Naive thymus-derived CD4-positive, alpha-beta T cell (primary cell): ENCODE measurements at regions not wholly inside any gene's neighbourhood (a gene's known extent, or its start where the extent isn't known, plus 50 kb on each side); places are given as distances from the start of the nearest gene placed in this dataset.

ENCODE experiments used
- ATAC-seq: fragments of 150-1000 bp; cut with Tn5 transposase; 2 replicates; pipeline ENCODE4 v1.10.0; 2021; ENCODE audit warnings: mild to moderate bottlenecking, moderate library complexity
- CTCF ChIA-PET: fragments of 350-600 bp; sonication (Branson Sonifier 250); formaldehyde crosslinking; loops from one replicate; lab custom pipeline; 2021; ENCODE audit warnings: antibody characterized with exemption; lab: Charles Lee
- POLR2A ChIA-PET: fragments of 350-600 bp; sonication (Branson Sonifier 250); formaldehyde crosslinking; loops from one replicate; lab custom pipeline; 2021; ENCODE audit warnings: antibody characterized with exemption, inconsistent platforms; lab: Charles Lee
- DNase-seq, 9 donors: peaks; one replicate each; pipeline versions ENCODE4 v3.0.0 to v3.0.0-alpha.2; 2020 to 2022; ENCODE audit warnings: mixed read lengths in 1 of 9
- H3K27ac ChIP-seq: one replicate; pipeline ENCODE4 v1.7.0; 2013; ENCODE audit warnings: mild to moderate bottlenecking, low read depth, low read length, moderate library complexity
- H3K27me3 ChIP-seq, 2 donors: one replicate each; pipeline ENCODE4 v1.7.0; 2013; ENCODE audit warnings: low read length in 2 of 2, mild to moderate bottlenecking in 2 of 2, moderate library complexity in 2 of 2; ENCODE audit not compliant: control insufficient read depth in 2 of 2, insufficient read depth in 2 of 2
- H3K36me3 ChIP-seq, 3 experiments: 1 replicate in 2 of 3; 2 replicates in 1 of 3; pipeline ENCODE4 v1.7.0; 2013; ENCODE audit warnings: low read length in 3 of 3, mild to moderate bottlenecking in 3 of 3, moderate library complexity in 1 of 3; ENCODE audit not compliant: insufficient read depth in 3 of 3, control insufficient read depth in 2 of 3
- H3K4me1 ChIP-seq, 2 donors: one replicate each; pipeline ENCODE4 v1.7.0; 2013; ENCODE audit warnings: low read length in 2 of 2, mild to moderate bottlenecking in 2 of 2, moderate library complexity in 1 of 2; ENCODE audit not compliant: control insufficient read depth in 2 of 2, insufficient read depth in 2 of 2
- H3K4me3 ChIP-seq: 2 replicates; pipeline ENCODE4 v1.7.0; 2013; ENCODE audit warnings: mild to moderate bottlenecking, low read length
- H3K9me3 ChIP-seq, 3 experiments: 1 replicate in 2 of 3; 2 replicates in 1 of 3; pipeline ENCODE4 v1.7.0; 2013; ENCODE audit warnings: low read length in 3 of 3; ENCODE audit not compliant: control insufficient read depth in 2 of 3
- H3K27ac Mint-ChIP-seq, 9 donors: one replicate each; pipeline ENCODE4 v1.8.0; 2020 to 2022; ENCODE audit warnings: mixed read lengths in 9 of 9, mild to moderate bottlenecking in 8 of 9, moderate library complexity in 5 of 9, inconsistent platforms in 2 of 9
- H3K27me3 Mint-ChIP-seq, 5 donors: one replicate each; pipeline ENCODE4 v1.8.0; 2021 to 2022; ENCODE audit warnings: mixed read lengths in 5 of 5, mild to moderate bottlenecking in 1 of 5
- H3K36me3 Mint-ChIP-seq, 5 donors: one replicate each; pipeline ENCODE4 v1.8.0; 2020 to 2022; ENCODE audit warnings: mixed read lengths in 5 of 5, mild to moderate bottlenecking in 3 of 5, inconsistent platforms in 1 of 5
- H3K4me1 Mint-ChIP-seq, 7 donors: one replicate each; pipeline ENCODE4 v1.8.0; 2020 to 2022; ENCODE audit warnings: mixed read lengths in 7 of 7, mild to moderate bottlenecking in 3 of 7, inconsistent platforms in 1 of 7
- H3K4me3 Mint-ChIP-seq, 10 donors: one replicate each; pipeline ENCODE4 v1.8.0; 2020 to 2022; ENCODE audit warnings: mild to moderate bottlenecking in 10 of 10, mixed read lengths in 10 of 10, moderate library complexity in 6 of 10, inconsistent platforms in 2 of 10
- H3K9me3 Mint-ChIP-seq, 11 donors: one replicate each; pipeline ENCODE4 v1.8.0; 2020 to 2022; ENCODE audit warnings: mixed read lengths in 11 of 11, mild to moderate bottlenecking in 4 of 11, inconsistent platforms in 1 of 11, moderate library complexity in 1 of 11
- intact Hi-C, 2 donors: fragments of 100-400 bp; cut with micrococcal nuclease; formaldehyde crosslinking; loops; one replicate each; pipeline ENCODE4 v1.15.1; 2023

- no peak overlapping the region for H3K4me3 Mint-ChIP-seq
- no peaks in the 10 kb centered on the region for H3K4me1 Mint-ChIP-seq
- intact Hi-C loops: no loop called here
- H3K9me3 Mint-ChIP-seq: peaks cover 0 to 11% (median 2%) of the 10 kb centered on the region in 11 donors
- H3K27ac Mint-ChIP-seq: no peak overlapping the region
- Histone ChIP-seq H3K27ac (no peak overlapping the region), H3K36me3 (no peaks in the 10 kb centered on the region), H3K27me3 (no peaks in the 10 kb centered on the region), H3K4me3 (no peak overlapping the region), H3K4me1 (no peaks in the 10 kb centered on the region), H3K9me3 (no peaks in the 10 kb centered on the region)
- DNase-seq: no peak
- no peak for ATAC-seq
- no peaks in the 10 kb centered on the region for H3K36me3 Mint-ChIP-seq
- ChIA-PET POLR2A (no interaction called here), CTCF (no interaction called here)
- no peaks in the 10 kb centered on the region for H3K27me3 Mint-ChIP-seq
Observed at GRCh38 chr12:72146495-72146894, 125.7 kb upstream of the TRHDE start.

DNA sequence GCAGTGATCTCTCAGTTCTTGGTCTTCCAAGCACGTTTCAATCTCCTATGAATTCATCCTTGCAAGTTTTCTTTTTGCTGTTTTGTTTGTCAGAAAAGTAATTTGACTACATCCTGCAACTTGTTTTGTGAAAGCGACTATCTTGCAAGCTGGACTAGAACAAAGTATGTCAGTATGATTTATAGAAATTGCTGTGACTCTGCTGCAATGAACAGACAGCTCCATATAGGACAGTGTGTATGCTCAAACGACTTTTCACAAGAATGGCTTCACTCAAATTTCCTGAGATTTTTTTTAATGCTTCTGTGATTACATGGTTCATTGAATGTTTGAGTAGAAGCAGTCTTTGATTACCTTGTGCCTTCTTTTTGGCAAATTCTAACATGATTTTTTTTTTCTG is 123.5 kb upstream of the TRHDE start:
- Histone ChIP-seq H3K27me3 (no peaks in the 10 kb centered on the region), H3K4me1 (no peaks in the 10 kb centered on the region), H3K9me3 (no peaks in the 10 kb centered on the region), H3K27ac (no peak overlapping the region), H3K36me3 (no peaks in the 10 kb centered on the region), H3K4me3 (no peak overlapping the region)
- no peak overlapping the region for H3K27ac Mint-ChIP-seq
- DNase-seq (no peak), ATAC-seq (no peak)
- H3K27me3 Mint-ChIP-seq: no peaks in the 10 kb centered on the region
- ChIA-PET CTCF (no interaction called here), POLR2A (no interaction called here)
- H3K4me3 Mint-ChIP-seq: no peak overlapping the region
- no peaks in the 10 kb centered on the region for H3K4me1 Mint-ChIP-seq
- intact Hi-C loops: no loop called here
- H3K9me3 Mint-ChIP-seq: peaks cover 0 to 9% (median 3%) of the 10 kb centered on the region in 11 donors
- H3K36me3 Mint-ChIP-seq: no peaks in the 10 kb centered on the region

DNA sequence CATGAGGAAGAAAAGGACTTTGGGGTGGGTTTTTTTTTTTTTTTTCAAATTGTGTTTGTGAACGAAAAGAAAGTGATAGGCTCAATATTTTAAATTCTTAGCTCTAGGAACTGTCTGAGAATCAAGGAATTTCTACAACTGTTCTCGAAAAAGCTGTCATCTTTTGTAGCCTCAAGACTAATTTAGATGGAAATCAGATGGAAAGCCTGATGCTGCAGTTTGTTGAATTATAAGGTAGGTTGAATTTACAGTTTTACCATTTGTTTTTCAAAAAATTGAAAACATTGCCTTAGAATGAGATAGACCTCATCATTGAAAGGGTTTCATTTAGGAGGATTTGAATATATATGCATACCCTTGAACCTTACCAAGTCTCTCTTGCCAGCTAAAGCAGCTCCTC is 109.3 kb upstream of the TRHDE start:
- no peaks in the 10 kb centered on the region for H3K36me3 ChIP-seq
- Mint-ChIP-seq H3K27ac (no peak overlapping the region), H3K9me3 (peaks cover 0 to 6% (median 0%) of the 10 kb centered on the region in 11 donors), H3K4me1 (no peaks in the 10 kb centered on the region), H3K27me3 (peaks cover 0 to 3% (median 0%) of the 10 kb centered on the region in 5 donors), H3K4me3 (no peak overlapping the region), H3K36me3 (no peaks in the 10 kb centered on the region)
- no peaks in the 10 kb centered on the region for H3K27me3 ChIP-seq
- intact Hi-C loops: no loop called here
- no peak overlapping the region for H3K27ac ChIP-seq
- POLR2A ChIA-PET: no interaction called here
- CTCF ChIA-PET: no interaction called here
- no peak overlapping the region for H3K4me3 ChIP-seq
- H3K9me3 ChIP-seq: no peaks in the 10 kb centered on the region
- ATAC-seq: no peak
- DNase-seq: no peak
- no peaks in the 10 kb centered on the region for H3K4me1 ChIP-seq

GRCh38 chr12:72168851-72169250 is 103.3 kb upstream of the TRHDE start:
- Mint-ChIP-seq H3K4me1 (no peaks in the 10 kb centered on the region), H3K36me3 (no peaks in the 10 kb centered on the region), H3K27ac (no peak overlapping the region), H3K4me3 (no peak overlapping the region), H3K27me3 (peaks cover 0 to 5% (median 0%) of the 10 kb centered on the region in 5 donors), H3K9me3 (peaks cover 0 to 6% (median 0%) of the 10 kb centered on the region in 11 donors)
- Histone ChIP-seq H3K27ac (no peak overlapping the region), H3K4me1 (no peaks in the 10 kb centered on the region), H3K4me3 (no peak overlapping the region), H3K27me3 (no peaks in the 10 kb centered on the region), H3K36me3 (no peaks in the 10 kb centered on the region), H3K9me3 (no peaks in the 10 kb centered on the region)
- CTCF ChIA-PET: no interaction called here
- no peak for DNase-seq
- intact Hi-C loops: no loop called here
- POLR2A ChIA-PET: no interaction called here
- ATAC-seq: no peak

DNA sequence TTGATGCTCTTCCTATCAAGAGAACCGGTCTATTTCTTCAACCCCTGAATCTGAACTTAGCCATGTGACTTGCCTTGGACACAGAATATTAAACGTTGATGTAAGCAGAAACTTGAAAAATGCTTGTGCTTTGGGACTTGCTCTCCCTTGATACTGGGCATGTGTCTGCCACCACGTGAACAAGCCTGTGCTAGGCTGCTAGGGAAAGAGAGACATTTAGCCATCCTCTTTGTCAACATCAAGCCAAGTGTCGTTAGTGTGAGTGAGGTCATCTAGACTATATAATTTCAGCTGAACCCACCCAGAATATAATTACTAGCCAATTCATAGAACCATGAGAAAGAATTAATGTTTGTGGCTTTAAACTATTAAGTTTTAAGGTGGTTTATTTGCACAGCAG is 98.2 kb upstream of the TRHDE start:
- Mint-ChIP-seq H3K4me3 (no peak overlapping the region), H3K36me3 (no peaks in the 10 kb centered on the region), H3K9me3 (peaks cover 0 to 3% (median 0%) of the 10 kb centered on the region in 11 donors), H3K27ac (no peak overlapping the region), H3K27me3 (peaks cover 0 to 5% (median 0%) of the 10 kb centered on the region in 5 donors), H3K4me1 (no peaks in the 10 kb centered on the region)
- Histone ChIP-seq H3K27me3 (no peaks in the 10 kb centered on the region), H3K9me3 (no peaks in the 10 kb centered on the region), H3K4me3 (no peak overlapping the region), H3K4me1 (no peaks in the 10 kb centered on the region), H3K27ac (no peak overlapping the region), H3K36me3 (no peaks in the 10 kb centered on the region)
- ChIA-PET POLR2A (no interaction called here), CTCF (no interaction called here)
- intact Hi-C loops: no loop called here
- ATAC-seq (no peak), DNase-seq (no peak)

DNA sequence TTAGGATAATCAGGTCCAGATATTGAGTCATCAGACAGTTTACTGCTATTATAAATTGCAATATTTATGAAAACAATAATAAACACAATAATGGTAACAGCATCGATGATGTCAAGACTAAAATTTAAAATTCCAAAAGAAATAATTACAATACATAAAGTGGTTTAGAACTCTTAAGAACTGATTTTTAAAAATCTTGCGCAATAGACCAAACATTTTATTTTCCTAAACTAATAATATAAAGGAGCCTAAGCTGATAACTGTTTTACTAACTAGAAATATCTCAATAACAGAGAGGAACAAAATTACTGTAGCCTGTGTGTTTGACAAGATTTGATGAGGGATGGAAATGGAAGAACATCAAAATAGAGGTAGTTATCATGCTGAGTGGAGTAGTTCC is 93.9 kb upstream of the TRHDE start:
- H3K4me1 ChIP-seq: no peaks in the 10 kb centered on the region
- CTCF ChIA-PET: no interaction called here
- no peak for ATAC-seq

DNA sequence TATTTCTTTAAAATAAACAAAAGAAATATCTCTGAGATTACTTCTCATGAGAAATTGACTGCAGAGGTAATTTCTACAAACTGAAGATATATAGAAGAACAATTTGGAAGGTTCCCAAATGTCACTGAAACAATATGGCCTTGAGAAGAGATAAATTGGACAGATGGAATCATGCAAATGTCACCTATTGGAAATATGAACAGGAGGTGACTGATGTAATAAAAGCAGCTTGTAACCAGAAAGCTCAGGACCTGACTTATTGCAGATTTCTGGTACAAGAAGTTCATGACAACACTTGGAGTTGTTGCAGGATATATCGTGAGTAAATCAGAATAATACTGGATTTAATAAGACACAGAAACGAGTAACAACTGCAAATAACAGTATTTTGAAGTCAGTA is 93.3 kb upstream of the TRHDE start:
- Histone ChIP-seq H3K27me3 (no peaks in the 10 kb centered on the region), H3K36me3 (no peaks in the 10 kb centered on the region), H3K4me3 (no peak overlapping the region), H3K27ac (no peak overlapping the region), H3K9me3 (no peaks in the 10 kb centered on the region), H3K4me1 (no peaks in the 10 kb centered on the region)
- H3K9me3 Mint-ChIP-seq: no peaks in the 10 kb centered on the region
- no peaks in the 10 kb centered on the region for H3K36me3 Mint-ChIP-seq
- ChIA-PET CTCF (no interaction called here), POLR2A (no interaction called here)
- no peak overlapping the region for H3K4me3 Mint-ChIP-seq
- no peaks in the 10 kb centered on the region for H3K27me3 Mint-ChIP-seq
- DNase-seq (no peak), ATAC-seq (no peak)
- intact Hi-C loops: no loop called here
- H3K27ac Mint-ChIP-seq: no peak overlapping the region
- no peaks in the 10 kb centered on the region for H3K4me1 Mint-ChIP-seq

More for the DNA sequence above, 93.9 kb upstream of the TRHDE start:
- Histone ChIP-seq H3K9me3 (no peaks in the 10 kb centered on the region), H3K27ac (no peak overlapping the region), H3K36me3 (no peaks in the 10 kb centered on the region), H3K27me3 (no peaks in the 10 kb centered on the region), H3K4me3 (no peak overlapping the region)
- Mint-ChIP-seq H3K36me3 (no peaks in the 10 kb centered on the region), H3K4me1 (no peaks in the 10 kb centered on the region), H3K4me3 (no peak overlapping the region), H3K27ac (no peak overlapping the region), H3K9me3 (no peaks in the 10 kb centered on the region), H3K27me3 (no peaks in the 10 kb centered on the region)
- intact Hi-C loops: no loop called here
- no peak for DNase-seq
- POLR2A ChIA-PET: no interaction called here
